GM08714 (cell line): ENCODE measurements at regions not wholly inside any gene's neighbourhood (a gene's known extent, or its start where the extent isn't known, plus 50 kb on each side); places are given as distances from the start of the nearest gene placed in this dataset.

Experiments used
- H3K4me3 ChIP-seq: fragments of 200-500 bp; sonication (Bioruptor generic); 2 replicates; pipeline ENCODE4 v1.5.1; 2014; ENCODE audit warnings: mild to moderate bottlenecking, low read length, inconsistent platforms
- ZNF274 ChIP-seq: IDR thresholded peaks from 2 replicates; pipeline ENCODE4 v1.6.1; 2012; ENCODE audit warnings: mild to moderate bottlenecking, low read depth, low read length

GRCh38 chr4:178953447-178954120 is 1511.3 kb upstream of the AGA start:
- H3K4me3 ChIP-seq = no peak overlapping the region
- TF ChIP-seq ZNF274 = no peak

GRCh38 chr4:178955614-178956013 is 1513.4 kb upstream of the AGA start:
- no peak for TF ChIP-seq ZNF274

DNA sequence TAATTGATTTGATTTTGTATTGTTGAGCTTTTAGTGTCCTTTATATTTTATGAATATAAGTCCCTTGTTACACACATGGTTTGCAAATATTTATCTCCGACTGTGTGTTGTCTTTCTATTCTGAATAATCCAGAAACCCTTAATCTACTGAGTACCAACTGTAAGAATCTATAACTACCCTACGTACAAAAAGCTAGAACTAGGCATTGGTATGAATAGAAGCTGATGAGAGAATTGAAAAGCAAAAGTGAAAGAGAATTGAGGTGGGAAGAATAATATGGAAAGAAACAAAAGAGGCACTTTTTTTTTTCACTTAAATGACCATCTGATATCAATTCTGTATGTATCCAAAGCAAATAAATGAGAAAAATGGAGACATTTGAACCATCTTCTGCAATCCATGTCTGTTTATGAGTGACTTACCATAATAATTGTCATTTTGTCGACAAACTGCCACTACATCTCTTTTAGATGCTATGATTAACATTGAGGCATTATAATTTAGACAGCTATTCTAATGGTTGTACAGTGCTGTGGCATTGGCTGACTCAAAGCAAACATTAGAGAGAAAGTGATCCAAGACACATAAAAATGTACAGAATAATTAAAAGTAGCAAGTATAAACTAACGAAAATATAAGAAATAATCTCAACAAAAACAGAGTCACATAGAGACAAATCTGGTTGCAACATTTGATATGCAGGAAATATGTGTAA is 1516.6 kb upstream of the AGA start:
- H3K4me3 ChIP-seq = no peak overlapping the region
- TF ChIP-seq ZNF274 = no peak

More at GRCh38 chr4:178955614-178956013, 1513.4 kb upstream of the AGA start:
- H3K4me3 ChIP-seq = no peak overlapping the region

DNA sequence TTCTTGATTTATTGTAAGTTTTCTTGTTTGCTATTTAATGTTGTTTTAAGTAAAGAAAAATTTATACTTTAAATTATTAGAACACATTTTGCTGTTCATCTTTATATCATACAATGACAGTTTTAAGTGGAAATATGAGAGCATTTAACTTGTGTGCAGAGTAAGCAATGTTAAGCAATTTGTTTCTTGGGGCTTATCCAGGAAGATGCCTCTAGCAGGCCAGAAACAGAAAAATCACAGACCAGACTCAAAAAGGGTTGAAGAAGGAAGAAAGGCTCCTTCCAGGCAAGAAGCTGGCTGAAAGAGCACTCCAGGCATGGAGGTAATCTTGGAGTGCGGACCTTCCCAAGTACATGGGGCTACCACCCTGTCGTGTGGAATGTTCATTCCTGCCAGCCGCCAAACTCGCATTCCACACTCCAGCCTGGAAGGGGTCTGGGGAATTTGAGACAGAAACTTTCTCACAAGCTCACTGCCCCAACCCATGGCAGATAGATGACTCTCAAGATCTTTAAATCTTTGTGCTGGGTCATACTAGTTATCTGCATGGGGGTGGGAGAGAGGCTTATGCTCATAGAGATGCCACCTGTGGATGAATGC is 1521.3 kb upstream of the AGA start:
- no peak for TF ChIP-seq ZNF274
- H3K4me3 ChIP-seq = no peak overlapping the region

DNA sequence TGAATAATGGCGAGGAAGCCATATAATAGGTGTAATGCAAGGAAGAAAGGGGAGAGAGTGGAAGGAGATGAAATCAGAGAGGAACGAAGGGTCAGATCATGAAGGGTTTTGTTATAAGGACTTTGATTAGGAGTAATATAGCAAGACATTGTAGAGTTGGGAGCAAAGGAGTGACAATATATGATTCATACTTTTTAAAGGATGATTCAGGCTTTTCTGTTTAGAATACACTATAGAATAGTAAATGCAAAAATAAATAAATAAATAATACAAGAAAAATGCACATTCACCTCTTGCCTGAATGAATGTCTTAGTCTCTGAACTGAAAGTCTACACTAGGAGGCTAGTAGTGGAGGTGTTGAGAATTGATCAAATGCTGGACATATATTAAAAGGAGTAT is 1524.4 kb upstream of the AGA start:
- H3K4me3 ChIP-seq = no peak overlapping the region
- no peak for TF ChIP-seq ZNF274

- no peak for TF ChIP-seq ZNF274
- no peak overlapping the region for H3K4me3 ChIP-seq
Observed at GRCh38 chr4:178970433-178971140, 1528.3 kb upstream of the AGA start.

- TF ChIP-seq ZNF274 = no peak
- H3K4me3 ChIP-seq = no peak overlapping the region
Observed at GRCh38 chr4:178976861-178977260, 1534.6 kb upstream of the AGA start.

GRCh38 chr4:178993306-178993705 is 1551.1 kb upstream of the AGA start:
- TF ChIP-seq ZNF274 = no peak
- no peak overlapping the region for H3K4me3 ChIP-seq

DNA sequence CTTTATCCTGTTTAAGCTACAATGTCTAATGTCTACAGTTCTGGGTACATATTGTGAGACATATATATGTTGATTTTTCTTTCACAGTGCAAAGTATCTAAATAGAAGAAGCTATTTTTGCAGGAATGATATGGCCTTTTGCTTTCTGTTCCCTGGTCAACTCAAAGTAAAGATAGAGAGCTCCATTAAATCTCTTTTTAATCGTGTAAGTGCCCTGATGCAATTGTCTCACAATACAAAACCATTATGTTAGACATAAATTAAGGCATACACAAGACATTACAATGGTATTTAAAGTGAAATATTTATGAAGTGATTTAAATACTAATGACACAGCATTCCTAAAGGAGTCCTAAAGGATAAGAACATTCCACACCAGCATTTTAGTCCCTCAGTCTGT is 1559.7 kb upstream of the AGA start:
- TF ChIP-seq ZNF274 = no peak
- no peak overlapping the region for H3K4me3 ChIP-seq

DNA sequence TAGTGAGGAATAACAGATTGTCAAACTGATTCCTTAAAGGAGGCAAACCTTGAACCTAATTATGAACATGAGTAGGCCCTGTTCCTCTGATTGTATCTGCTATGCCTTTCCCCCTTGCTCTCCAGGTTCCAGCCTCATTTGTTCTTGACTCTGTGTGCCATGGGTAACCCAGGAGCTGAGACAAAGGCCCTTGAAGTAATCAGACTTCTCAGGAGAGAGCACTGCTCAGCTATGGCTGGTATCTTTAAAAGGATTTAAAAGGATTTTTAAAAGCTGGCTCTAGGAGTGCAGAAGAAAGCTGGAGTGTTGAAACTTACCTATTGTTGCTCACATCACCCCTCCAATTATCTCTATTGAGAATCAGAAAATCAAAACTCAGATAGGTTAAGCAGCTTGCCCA is 1565.5 kb upstream of the AGA start:
- no peak for TF ChIP-seq ZNF274

GRCh38 chr4:179017581-179017980 is 1575.3 kb upstream of the AGA start:
- TF ChIP-seq ZNF274 = no peak
- no peak overlapping the region for H3K4me3 ChIP-seq

More for the DNA sequence above, 1565.5 kb upstream of the AGA start:
- H3K4me3 ChIP-seq = no peak overlapping the region

DNA sequence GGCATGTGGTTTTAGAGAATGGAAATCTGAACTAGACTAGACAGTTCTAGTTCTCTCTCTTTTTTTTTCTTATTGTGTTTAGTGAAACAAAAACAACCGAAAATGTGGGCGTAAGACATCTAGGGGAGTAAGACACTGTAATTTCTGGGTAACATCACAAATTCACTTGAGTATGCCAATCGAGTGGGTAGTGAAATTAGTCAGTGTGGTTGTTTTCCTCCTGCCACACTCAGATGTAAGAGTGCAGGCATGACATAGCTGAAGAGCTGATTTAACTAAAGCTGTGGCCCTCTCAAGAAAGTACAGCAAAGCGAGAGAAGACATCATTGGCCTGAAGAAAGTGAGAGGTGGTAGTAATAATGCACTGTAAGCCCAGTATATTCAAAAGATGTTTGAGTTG is 1585.3 kb upstream of the AGA start:
- TF ChIP-seq ZNF274 = no peak
- no peak overlapping the region for H3K4me3 ChIP-seq

DNA sequence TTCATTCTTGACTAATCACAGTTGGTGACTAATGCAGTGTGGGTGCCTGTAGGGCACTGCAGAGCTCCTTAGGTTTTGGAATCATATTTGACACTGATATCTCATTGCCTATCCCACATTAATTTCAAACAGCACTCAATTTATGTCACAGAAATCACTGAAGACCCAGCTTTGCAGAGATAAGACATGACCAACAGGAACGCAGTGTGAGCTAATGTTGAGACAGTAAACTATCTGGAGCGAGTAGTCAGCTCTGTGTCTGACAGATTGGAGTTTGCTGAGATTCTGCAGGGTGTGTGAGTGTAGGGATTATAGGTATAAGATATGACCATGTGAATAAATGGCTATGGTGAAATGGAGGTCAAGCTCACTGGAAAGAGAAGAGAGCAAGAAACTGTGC is 1586.1 kb upstream of the AGA start:
- no peak for TF ChIP-seq ZNF274
- no peak overlapping the region for H3K4me3 ChIP-seq

- TF ChIP-seq ZNF274 = no peak
- no peak overlapping the region for H3K4me3 ChIP-seq
Observed at GRCh38 chr4:179029683-179030082, 1587.4 kb upstream of the AGA start.
